ENCODE measurements at regions not wholly inside any gene's neighbourhood (a gene's known extent, or its start where the extent isn't known, plus 50 kb on each side); places are given as distances from the start of the nearest gene placed in this dataset.

- H4K20me1 ChIP-seq (ENCODE audit: insufficient read depth, low read length): no peaks in the 10 kb centered on the region
- TF ChIP-seq CTCF (IDR thresholded peaks at IDR 0.05; ENCODE audit: low read length): no peak
- no peak overlapping the region for H3K27ac ChIP-seq (ENCODE audit: low read length)
- no peaks in the 10 kb centered on the region for H3K4me1 ChIP-seq (ENCODE audit: low read length)
- H3K9me2 ChIP-seq (replicated peaks; ENCODE audit: insufficient read depth, low read length): no peaks in the 10 kb centered on the region
- no peak for DNase-seq
- H3K4me3 ChIP-seq (ENCODE audit: low read length): no peak overlapping the region
- H2AFZ ChIP-seq (ENCODE audit: low read length): no peak overlapping the region
- no peaks in the 10 kb centered on the region for H3K79me2 ChIP-seq (ENCODE audit: low read length)
- no peak overlapping the region for H3K9ac ChIP-seq (ENCODE audit: low read length)
- H3K4me2 ChIP-seq (ENCODE audit: low read depth, low read length): no peak overlapping the region
- H3F3A ChIP-seq (ENCODE audit: insufficient read depth, low read length): no peaks in the 10 kb centered on the region
- no peaks in the 10 kb centered on the region for H3K36me3 ChIP-seq (replicated peaks; ENCODE audit: insufficient read depth, low read length)
- H3K9me3 ChIP-seq (replicated peaks; ENCODE audit: insufficient read depth, low read length): no peaks in the 10 kb centered on the region
- H3K27me3 ChIP-seq (replicated peaks; ENCODE audit: insufficient read depth, low read length): no peaks in the 10 kb centered on the region
Observed at GRCh38 chr1:213573648-213574009, 414.1 kb upstream of the PROX1 start.

- no peak for DNase-seq
- no peak overlapping the region for H3K4me2 ChIP-seq (ENCODE audit: low read depth, low read length)
- no peak overlapping the region for H2AFZ ChIP-seq (ENCODE audit: low read length)
- no peaks in the 10 kb centered on the region for H3K4me1 ChIP-seq (ENCODE audit: low read length)
- H3K9ac ChIP-seq (ENCODE audit: low read length): no peak overlapping the region
- TF ChIP-seq EZH2phosphoT487 (IDR thresholded peaks at IDR 0.05; ENCODE audit: low read length): no peak
- TF ChIP-seq CTCF (IDR thresholded peaks at IDR 0.05; ENCODE audit: low read length): no peak
- TF ChIP-seq EZH2 (optimal IDR thresholded peaks at IDR 0.05; ENCODE audit: low read depth, low read length): no peak
- H3K79me2 ChIP-seq (ENCODE audit: low read length): no peaks in the 10 kb centered on the region
- no peak overlapping the region for H3K4me3 ChIP-seq (ENCODE audit: low read length)
- H3F3A ChIP-seq (ENCODE audit: insufficient read depth, low read length): no peaks in the 10 kb centered on the region
- no peaks in the 10 kb centered on the region for H3K27me3 ChIP-seq (replicated peaks; ENCODE audit: insufficient read depth, low read length)
- H3K9me3 ChIP-seq (replicated peaks; ENCODE audit: insufficient read depth, low read length): no peaks in the 10 kb centered on the region
- H4K20me1 ChIP-seq (ENCODE audit: insufficient read depth, low read length): no peaks in the 10 kb centered on the region
- no peaks in the 10 kb centered on the region for H3K9me2 ChIP-seq (replicated peaks; ENCODE audit: insufficient read depth, low read length)
- no peaks in the 10 kb centered on the region for H3K36me3 ChIP-seq (replicated peaks; ENCODE audit: insufficient read depth, low read length)
- no peak overlapping the region for H3K27ac ChIP-seq (ENCODE audit: low read length)
Observed at GRCh38 chr1:213582976-213583567, 404.7 kb upstream of the PROX1 start.

GRCh38 chr1:213584272-213584671 lies 403.5 kb upstream of the PROX1 start:
- Histone ChIP-seq H3K27ac (ENCODE audit: low read length) (no peak overlapping the region), H2AFZ (ENCODE audit: low read length) (no peak overlapping the region), H4K20me1 (ENCODE audit: insufficient read depth, low read length) (no peaks in the 10 kb centered on the region), H3K9ac (ENCODE audit: low read length) (no peak overlapping the region), H3K9me2 (replicated peaks; ENCODE audit: insufficient read depth, low read length) (no peaks in the 10 kb centered on the region), H3K9me3 (replicated peaks; ENCODE audit: insufficient read depth, low read length) (no peaks in the 10 kb centered on the region), H3K36me3 (replicated peaks; ENCODE audit: insufficient read depth, low read length) (no peaks in the 10 kb centered on the region), H3K4me2 (ENCODE audit: low read depth, low read length) (no peak overlapping the region), H3F3A (ENCODE audit: insufficient read depth, low read length) (no peaks in the 10 kb centered on the region), H3K4me3 (ENCODE audit: low read length) (no peak overlapping the region), H3K4me1 (ENCODE audit: low read length) (no peaks in the 10 kb centered on the region), H3K27me3 (replicated peaks; ENCODE audit: insufficient read depth, low read length) (no peaks in the 10 kb centered on the region), H3K79me2 (ENCODE audit: low read length) (no peaks in the 10 kb centered on the region)
- TF ChIP-seq EZH2phosphoT487 (IDR thresholded peaks at IDR 0.05; ENCODE audit: low read length) (no peak), CTCF (IDR thresholded peaks at IDR 0.05; ENCODE audit: low read length) (no peak), EZH2 (optimal IDR thresholded peaks at IDR 0.05; ENCODE audit: low read depth, low read length) (no peak)
- DNase-seq: no peak

Measured in MM.1S (cell line).